Inflammatory macrophage treated with lipopolysaccharide for 4 hours (primary cell): ENCODE measurements at regions not wholly inside any gene's neighbourhood (a gene's known extent, or its start where the extent isn't known, plus 50 kb on each side); places are given as distances from the start of the nearest gene placed in this dataset.
"Not testable (repeated sequence)": the region's sequence is repeated elsewhere in the genome, so short reads cannot be mapped to it uniquely, and the experiment has no call there.

Experiments used
- DNase-seq: peaks from one replicate; pipeline ENCODE4 v3.0.0-alpha.2; 2020

DNA sequence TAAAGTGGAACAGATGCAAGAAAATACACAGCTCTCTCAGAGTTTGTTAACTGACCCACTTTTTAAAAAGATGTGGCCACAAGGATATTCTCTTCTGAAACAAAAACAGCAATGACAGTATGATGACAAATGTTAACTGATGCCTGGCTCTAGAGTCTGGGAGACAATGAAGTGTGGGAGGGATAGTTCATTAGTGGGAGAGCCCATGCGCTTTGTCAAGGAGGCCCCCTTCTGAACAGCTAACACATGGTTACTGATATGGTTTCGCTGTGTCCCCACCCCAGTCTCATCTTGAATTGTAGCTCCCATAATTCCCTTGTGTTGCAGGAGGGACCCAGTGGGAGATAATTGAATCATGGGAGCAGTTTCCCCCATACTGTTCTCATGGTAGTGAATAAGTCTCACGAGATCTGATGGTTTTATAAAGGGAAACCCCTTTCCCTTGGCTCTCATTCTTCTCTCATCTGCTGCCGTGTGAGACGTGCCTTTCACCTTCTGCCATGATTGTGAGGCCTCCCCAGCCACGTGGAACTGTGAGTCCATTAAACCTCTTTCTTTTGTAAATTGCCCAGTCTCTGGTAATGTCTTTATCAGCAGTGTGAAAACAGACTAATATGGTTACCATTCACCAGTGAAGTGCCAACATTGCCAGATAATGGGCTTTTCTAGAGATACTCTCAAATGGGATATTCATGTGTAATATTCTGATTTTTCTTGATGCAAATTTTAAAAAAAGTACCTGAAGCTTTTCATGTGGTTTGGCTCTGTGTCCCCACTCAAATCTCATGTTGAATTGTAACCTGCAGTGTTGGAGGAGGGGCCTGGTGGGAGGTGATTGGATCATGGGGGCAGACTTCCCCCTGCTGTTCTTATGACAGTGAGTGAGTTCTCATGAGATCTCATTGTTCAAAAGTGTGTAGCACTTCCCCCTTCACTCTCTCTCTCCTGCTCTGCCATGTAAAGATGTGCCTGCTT, 435.8 kb downstream of the SHISA9 start:
- not testable (repeated sequence) for DNase-seq

DNA sequence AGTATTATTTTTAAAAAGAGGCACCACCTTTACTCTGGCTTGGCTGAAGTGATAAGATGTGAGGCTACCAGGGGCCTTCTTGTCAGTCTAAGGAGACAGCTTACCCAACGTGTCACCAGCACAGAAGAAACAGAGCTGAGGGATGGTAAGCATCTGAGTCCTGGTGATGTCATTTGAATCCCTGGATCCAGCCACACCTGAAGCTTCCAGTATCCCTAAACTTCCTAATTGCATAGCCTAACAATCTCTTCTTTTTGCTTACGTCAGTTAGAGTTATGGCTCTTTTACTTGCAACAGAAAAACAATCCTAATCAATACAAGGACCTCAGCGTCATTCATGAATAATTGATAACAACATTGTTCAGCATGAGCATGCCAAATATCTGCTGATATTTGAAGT, 436.6 kb downstream of the SHISA9 start:
- DNase-seq, result no peak

DNA sequence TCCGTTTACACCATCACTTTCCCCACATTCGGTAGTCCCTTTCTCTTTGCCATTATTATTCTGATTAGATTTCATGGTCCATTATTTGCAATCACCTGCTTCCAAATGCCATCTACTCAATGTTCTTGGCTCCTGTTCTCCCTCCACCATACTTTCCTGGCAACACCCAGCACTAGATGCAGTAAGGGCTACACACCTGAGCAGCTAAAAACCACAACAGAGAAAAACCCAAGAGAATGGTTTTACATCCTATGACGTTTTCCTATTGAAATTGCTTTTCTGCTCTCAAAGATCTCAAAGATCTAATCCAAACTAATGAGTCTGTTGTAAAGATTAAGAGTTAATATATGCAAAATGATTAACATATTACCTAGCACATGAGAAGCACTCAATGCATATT, 441.3 kb downstream of the SHISA9 start:
- DNase-seq, result no peak

DNA sequence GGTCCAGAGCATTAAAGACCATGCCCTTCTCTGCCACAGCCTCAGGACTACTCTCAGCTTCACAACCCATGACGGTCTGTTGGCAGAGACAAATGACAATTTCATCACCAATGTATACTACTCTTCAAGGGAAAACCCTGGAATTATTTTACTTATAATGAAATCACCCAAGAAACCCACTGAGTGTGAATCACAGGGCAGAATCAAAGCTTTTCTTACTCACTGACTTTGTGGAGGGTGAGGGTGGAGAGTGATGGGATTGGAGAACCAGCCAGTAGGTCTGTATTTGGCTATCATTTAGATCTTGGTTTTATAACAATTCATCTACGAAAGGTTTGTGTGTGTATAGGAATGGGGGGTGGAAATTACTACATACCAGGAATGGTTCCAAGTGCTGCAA, 442.6 kb downstream of the SHISA9 start:
- DNase-seq, result no peak

DNA sequence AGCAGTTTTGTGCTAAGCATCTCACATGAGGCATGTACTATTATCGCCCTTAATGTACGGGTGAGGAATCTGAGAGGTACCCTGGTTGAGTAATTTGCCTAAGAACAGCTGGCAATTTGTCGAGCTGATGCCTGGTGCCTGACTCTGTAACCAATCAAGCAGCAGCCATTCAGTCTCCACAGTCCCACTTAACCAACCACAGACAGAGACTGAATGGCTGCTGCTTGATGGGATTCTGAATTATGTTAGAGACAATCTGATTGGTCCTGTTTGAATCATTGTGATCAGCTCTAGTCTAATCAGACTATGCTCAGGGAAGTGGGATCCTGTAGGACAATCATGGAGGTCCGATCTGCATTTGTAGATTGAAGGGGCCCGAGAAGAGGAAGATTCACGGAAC, 447.0 kb downstream of the SHISA9 start:
- DNase-seq, result no peak

DNA sequence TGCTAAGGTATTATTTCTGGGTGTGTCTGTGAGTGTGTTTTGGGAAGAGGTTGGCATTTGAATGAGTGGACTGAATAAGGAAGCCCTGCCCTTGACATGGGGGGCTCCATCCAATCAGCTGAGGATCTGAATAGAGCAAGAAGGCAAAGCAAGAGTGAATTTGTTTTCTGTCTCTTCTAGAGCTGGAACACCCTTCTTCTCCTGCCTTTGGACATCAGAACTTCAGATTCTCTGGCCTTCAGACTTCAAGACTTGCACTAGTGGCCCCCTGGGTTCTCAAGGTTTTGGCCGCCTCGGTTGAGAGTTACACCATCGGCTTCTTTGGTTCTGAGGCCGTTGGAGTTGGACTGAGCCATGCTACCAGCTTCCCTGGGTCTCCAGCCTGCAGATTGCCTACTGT, 448.6 kb downstream of the SHISA9 start:
- DNase-seq, result no peak

DNA sequence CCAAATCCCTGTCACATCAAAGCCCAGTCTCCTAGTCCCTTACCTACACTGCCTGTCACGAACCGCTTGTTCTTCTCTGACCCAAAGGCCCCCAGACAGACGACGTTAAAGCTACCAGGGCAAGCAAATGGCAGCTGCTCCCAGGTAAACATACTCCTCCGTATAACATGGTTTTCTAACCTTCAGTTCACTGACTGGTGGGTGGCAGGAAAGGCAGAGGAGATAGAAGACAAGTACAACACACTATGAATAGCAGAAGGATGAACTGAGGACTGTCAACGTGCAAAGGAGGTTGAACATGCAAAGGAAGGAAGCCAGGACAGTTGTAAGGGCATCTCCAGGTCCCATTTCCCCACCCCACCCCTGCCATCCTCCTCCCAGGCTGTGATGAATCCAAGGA, 449.8 kb downstream of the SHISA9 start:
- DNase-seq, result no peak

DNA sequence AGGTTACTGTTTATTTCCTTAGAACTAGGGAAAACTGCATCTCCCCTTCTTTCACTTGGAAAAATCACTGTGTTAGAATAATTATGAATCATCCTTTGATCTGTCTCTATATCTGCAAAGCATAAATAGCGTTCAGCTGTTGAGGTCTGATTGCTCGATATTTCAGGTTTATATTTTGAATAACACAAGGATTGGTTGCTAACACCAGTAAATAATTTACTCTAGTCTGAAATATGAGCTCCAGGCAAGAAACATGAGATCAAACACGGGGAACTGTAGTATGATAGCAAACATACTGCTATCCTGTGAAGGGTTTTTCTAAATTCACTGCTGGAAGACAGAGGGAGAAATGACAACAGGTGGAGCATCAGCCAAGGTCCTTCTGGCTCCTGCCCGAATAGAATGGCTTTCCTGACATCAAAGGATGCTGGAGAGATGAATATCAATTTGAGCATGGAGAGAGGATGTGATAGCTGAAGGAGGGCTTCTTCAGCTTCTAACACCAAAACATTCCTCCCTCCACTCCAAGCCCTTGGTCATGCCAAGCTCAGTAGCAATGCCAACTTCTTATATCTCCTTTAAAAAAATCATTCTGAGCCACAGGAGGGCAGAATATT, 450.3 kb downstream of the SHISA9 start:
- no peak for DNase-seq

DNA sequence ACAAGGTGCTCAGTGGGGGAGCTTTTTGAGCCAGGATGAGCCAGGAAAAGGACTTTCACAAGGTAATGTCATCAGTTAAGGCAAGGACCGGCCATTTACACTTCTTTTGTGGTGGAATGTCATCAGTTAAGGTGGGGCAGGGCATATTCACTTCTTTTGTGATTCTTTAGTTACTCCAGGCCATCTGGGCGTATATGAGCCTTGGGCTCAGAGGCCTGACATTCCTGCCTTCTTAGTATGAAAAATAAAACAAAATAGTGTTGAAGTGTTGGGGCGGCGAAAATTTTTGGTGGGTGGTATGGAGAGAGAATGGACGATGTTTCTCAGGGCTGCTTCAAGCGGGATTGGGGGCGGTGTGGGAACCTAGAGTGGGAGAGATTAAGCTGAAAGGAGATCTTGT, 451.4 kb downstream of the SHISA9 start:
- not testable (repeated sequence) for DNase-seq

DNA sequence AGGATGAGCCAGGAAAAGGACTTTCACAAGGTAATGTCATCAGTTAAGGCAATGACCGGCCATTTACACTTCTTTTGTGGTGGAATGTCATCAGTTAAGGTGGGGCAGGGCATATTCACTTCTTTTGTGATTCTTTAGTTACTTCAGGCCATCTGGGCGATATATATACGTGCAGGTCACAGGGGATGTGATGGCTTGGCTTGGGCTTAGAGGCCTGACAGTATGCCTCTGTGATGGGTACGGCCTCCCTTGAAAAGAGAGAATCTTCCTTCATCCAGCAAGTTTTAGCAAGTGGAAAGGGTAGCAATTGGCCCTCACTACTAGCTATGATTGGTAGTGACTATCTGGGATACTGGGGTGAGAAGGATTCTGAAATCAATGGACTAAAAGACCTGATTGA, 456.4 kb downstream of the SHISA9 start:
- not testable (repeated sequence) for DNase-seq

DNA sequence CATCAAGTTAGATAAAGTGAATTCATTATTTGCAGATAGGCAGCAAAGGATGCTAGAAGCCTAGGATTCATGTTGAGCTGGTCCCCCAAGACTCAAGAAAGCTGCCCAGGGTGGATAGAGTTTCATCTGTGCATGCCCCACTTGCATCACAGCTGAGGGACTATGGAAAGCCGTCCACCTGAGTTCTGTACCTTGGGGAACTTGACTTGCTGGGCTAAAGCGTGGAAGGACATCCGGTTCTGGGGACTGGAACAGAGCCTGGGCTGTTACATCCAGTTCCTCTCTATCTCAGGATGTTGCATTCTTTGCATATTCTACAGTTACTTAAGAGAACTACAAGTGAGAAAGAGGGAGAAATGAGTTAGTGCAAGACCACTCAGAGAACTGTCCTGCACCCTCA, 458.4 kb downstream of the SHISA9 start:
- no peak for DNase-seq

DNA sequence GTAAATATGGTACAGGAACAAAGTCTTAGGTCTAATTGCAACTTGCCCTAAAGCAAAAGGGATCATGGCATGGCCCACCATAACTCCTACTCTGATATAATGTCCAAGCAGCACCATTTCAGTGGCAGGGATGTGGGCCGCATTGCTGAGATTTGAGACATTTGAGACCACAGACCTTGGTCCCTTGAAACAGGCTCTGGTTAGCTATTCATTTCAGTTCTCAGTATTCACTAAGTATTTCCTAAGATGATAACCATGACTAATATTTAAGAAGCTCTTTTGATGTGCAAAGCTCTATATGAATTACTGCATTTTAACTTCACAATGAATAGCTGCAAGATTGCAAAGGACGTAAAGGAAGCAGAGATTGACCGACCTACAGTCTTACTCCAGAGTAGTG, 471.0 kb downstream of the SHISA9 start:
- DNase-seq, result no peak

DNA sequence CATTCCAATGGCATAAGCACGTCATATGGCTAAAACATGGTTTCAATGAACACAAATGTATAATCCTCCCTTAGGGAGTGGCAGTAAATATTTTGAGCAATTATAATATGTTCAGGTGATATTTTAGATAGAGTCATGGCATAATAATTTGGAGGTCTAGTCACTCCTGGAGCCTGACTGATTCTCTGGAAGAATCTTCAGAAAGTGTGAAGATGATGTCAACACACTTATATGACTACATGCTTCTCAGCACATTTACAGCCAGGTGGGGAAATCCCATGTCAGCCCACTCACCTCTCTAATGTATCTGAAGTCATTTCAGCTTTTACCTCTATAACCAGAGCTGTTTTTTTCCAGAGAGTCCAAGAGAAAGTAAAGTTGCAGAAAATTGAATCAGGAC, 474.8 kb downstream of the SHISA9 start:
- DNase-seq, result no peak

DNA sequence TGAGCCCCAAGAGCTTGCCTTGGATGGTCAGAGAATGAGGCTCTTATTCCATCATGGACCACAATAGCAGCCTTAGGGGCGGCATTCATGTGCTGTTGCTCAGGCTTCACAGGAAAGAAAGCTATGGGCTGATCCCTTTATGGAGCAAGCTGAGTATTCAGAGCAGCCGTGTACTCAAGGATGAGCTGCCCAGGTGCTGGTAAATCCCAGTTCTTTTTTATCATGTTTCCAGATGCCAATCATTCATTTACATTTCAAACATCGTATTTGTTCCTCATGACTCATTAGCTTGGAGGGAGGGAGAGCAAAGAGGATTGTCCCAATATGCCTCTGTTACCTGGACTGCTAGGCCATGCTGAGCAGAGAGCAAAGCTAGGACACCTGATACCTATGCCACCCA, 475.7 kb downstream of the SHISA9 start:
- no peak for DNase-seq

DNA sequence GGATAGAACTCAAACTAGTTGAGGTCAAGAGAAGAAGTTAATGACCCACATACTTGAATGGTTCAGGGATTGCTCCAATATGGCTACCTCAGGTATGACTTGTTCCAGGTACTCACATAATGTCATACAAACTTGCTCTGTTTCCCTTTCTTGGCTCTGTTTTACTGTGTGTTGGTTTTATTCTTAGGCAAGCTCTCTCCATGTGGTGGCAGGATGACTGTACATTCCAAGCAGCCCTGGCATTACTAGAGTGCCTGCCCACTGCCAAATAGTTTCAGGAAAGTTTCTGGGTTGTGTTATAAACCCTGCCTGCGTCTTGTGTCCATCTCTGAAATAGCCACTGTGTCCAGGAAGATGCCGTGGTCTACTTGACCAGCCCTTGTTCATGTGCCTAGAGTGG, 476.8 kb downstream of the SHISA9 start:
- no peak for DNase-seq

DNA sequence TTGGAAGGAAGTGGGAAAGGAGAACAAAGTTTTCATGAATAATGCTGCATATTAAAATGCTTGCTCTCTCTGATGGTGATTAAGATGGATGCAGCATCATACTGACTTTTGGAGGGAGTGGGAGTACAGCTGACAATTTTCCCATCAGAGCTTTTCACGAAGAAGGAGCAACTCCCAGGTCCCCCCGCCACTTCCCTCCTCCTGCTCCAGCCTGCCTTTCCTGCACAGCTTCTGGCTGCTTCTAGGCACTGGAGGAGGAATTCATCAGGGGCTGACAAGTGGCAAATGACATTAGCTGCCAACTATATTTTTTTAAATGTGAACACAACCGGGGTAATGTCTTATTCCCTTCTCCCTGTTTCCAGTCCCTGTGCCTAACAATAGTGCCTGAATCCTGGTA, 477.9 kb downstream of the SHISA9 start:
- DNase-seq, result no peak

DNA sequence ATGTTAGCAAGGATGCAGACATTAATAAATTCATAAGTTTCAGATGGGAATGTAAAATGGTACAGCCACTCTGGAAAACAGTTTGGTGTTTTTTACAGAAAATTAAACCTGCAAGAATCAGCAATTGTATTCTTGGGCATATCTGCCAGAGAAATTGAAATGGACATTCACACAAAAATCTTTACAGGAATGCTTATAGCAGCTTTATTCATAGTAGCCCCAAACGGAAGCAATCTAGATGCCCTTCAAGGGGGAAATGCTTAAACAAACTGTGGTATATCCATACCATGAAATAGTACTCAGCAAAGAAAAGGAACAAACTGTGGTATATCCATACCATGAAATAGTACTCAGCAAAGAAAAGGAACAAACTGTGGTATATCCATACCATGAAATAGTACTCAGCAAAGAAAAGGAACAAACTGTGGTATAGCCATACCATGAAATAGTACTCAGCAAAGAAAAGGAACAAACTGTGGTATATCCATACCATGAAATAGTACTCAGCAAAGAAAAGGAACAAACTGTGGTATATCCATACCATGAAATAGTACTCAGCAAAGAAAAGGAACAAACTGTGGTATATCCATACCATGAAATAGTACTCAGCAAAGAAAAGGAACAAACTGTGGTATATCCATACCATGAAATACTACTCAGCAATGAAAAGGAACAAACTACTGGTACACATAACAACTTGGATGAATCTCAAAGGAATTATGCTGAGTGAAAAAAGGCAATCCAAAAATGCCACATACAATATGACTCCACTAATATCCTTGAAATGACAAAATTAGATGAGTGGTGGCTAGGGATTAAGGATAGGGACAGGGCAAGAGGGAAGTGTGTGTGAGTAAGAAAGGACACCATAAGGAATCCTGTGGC, 484.0 kb downstream of the SHISA9 start:
- not testable (repeated sequence) for DNase-seq

DNA sequence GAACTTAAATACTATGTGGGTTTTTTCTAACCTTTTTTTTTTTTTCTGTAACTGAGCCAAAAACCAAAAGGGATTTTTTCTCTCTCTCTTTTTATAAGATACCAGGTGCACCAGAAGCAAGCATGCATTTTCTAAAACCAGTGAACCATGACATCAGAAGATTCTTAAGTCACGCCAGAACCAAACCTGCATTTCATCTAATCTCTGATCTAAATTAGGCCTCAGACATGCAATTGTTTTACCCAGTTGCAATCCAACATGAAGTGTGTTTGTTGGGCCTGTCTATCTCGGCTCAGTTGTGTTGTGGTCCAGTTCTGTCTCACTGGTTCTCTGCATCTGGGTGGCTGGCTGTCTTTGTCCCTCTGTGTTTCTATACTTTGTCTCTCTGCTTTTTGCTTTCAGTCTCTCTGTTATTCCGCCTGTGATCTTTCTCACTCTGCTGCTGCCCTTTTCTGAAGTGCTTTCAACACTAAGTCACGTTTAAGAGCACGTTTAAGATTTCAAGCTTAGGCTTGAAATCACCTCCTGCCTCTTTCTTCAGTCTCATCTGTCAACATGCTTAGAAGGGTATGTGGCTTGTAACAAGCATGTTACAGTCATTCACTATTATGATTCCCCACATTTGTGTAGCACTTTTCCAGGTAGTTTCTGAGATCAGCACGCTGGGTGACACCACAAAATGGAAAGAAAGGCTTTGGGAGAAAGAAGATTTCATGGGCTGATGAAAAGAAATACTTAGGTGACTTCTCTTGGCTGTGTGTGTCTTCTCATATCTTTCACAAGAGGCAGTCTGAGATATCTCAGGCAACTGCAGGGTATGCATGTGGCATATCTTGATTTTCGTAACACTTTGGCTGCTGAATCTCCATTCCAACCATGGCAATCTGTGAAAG, 488.9 kb downstream of the SHISA9 start:
- DNase-seq, result no peak

DNA sequence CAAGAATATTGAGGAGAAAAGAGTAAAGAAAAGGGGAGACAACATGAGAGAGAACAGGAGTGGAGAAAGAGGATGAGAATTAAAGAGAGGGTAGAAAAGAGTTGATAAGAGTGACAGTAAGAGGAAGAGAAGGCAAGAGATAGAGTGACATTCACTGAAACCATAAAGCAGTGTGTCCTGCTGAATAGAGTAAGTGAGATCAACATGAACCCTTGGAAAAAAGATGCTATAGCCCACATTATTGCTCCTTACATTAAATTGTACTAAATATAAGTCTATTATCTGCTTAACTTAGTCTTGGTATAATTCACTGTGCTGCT, 489.5 kb downstream of the SHISA9 start:
- no peak for DNase-seq

DNA sequence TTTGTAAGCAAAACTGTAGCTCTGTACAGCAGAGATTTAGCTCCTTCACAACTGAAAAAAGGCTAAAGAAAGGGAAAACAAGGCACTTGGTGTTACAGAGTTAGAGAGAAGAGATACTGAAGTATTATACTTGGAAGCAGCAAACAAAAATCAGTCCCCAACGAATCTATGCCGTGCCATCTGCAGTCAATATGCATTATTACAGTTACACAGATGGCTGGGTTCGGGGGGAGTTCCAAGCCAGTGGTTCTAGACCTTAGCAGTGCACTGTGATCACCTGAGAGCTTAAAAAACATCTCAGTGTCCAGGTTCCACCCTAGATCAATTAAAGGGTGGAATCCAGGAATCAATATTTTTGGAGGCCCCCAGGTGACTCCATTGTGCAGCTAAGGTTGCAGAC, 489.9 kb downstream of the SHISA9 start:
- DNase-seq, result no peak

DNA sequence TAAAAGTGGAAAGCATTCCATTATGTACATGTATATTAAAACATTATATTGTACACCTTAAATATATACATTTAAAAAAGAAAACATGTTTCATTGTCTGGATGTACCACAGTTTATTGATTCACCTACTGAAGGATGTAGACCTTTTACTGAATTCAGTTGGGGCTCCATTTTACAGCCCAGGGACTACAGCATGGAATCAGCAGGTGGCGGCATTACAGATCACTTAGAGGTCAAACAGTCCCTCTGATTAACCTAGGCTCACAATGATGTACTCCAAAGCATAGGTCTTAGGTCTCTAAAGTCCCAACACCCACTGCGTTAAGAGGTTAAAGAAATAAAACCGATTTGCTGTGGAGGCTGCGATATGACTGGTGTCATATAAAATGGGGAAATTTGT, 490.9 kb downstream of the SHISA9 start:
- DNase-seq, result no peak

DNA sequence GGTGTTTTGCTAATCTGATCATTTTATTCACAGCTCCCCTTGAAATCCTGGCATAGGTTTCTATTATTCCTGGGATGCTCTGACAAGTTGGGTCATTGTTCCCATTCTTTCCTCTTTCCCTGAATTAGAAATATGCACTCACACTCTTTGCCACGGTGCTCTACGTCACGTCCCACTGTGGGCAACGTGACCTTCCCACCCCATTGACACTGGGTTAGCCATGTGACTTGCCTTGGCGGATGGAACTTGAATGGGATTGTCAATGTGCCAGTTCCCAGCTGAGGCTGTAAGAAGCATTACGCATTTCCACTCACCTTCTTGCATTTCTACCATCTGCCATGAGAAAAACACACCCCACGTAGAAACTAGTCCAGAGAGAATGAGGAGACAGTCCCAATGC, 492.4 kb downstream of the SHISA9 start:
- no peak for DNase-seq

DNA sequence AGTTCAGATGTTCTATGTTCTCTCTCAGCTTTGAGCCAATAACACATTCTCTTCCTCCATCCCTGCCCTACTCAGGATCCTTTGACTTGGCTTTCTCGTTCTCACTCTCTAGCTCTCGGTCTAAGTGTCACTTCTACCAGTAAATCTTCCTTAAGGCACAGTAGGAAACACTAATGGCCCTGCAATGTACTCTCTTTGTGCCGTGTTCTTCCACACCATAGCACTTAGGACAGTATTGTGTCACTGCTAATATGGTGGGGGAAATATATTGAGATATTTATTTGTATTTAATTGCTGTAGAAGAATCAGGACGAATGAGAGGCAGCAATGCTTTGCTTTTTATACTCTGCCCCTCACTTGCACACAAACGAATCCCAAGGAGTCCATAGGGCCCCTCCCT, 493.1 kb downstream of the SHISA9 start:
- no peak for DNase-seq
